ENCODE measurements at regions not wholly inside any gene's neighbourhood (a gene's known extent, or its start where the extent isn't known, plus 50 kb on each side); places are given as distances from the start of the nearest gene placed in this dataset.

DNA sequence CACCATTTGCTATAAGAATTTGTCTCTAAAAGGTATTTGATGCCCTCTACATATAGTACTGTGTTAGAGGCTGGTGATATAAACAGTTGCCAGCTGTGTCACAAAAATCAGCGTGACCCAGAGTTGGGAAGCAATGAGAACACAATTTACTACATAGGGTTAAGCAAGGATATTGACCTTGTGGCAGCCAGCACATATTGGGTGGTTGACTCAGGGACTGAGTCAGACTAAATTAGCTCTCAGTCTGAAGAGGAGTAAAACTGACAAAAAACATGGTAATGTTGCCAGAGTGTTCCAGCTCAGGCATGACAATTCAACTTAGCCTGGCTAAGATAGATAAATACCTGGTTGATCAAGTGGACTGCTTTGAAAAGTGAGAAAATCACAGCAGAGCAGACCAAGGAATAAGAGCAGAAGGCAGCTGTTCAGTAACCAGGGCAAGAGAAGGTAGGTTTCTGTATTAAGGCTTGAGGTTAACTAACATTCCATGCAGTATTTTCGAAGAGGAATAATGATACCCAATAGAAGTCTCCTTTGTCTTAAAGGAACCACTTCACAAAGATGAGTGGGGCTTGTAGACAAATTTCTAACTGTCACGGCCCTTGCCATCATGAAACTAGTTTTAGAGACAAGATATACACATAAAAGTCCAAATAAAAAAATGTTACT, 108.2 kb upstream of the ERBB4 start:
- DNase-seq, result peak; percentile 81
- Mint-ChIP-seq H3K9me3 (no peaks in the 10 kb centered on the region), H3K4me1 (ENCODE audit: low read depth) (peaks cover 24% of the 10 kb centered on the region), H3K27me3 (ENCODE audit: insufficient read depth) (peaks cover 8% of the 10 kb centered on the region; the same call in 1 of the 2 replicates), H3K27ac (no peak overlapping the region), H3K36me3 (ENCODE audit: low read depth) (no peaks in the 10 kb centered on the region), H3K4me3 (peak overlapping the region; percentile 40)
- TF ChIP-seq, protein P1, sequence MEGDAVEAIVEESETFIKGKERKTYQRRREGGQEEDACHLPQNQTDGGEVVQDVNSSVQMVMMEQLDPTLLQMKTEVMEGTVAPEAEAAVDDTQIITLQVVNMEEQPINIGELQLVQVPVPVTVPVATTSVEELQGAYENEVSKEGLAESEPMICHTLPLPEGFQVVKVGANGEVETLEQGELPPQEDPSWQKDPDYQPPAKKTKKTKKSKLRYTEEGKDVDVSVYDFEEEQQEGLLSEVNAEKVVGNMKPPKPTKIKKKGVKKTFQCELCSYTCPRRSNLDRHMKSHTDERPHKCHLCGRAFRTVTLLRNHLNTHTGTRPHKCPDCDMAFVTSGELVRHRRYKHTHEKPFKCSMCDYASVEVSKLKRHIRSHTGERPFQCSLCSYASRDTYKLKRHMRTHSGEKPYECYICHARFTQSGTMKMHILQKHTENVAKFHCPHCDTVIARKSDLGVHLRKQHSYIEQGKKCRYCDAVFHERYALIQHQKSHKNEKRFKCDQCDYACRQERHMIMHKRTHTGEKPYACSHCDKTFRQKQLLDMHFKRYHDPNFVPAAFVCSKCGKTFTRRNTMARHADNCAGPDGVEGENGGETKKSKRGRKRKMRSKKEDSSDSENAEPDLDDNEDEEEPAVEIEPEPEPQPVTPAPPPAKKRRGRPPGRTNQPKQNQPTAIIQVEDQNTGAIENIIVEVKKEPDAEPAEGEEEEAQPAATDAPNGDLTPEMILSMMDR (IDR thresholded peaks at IDR 0.05), result no peak

DNA sequence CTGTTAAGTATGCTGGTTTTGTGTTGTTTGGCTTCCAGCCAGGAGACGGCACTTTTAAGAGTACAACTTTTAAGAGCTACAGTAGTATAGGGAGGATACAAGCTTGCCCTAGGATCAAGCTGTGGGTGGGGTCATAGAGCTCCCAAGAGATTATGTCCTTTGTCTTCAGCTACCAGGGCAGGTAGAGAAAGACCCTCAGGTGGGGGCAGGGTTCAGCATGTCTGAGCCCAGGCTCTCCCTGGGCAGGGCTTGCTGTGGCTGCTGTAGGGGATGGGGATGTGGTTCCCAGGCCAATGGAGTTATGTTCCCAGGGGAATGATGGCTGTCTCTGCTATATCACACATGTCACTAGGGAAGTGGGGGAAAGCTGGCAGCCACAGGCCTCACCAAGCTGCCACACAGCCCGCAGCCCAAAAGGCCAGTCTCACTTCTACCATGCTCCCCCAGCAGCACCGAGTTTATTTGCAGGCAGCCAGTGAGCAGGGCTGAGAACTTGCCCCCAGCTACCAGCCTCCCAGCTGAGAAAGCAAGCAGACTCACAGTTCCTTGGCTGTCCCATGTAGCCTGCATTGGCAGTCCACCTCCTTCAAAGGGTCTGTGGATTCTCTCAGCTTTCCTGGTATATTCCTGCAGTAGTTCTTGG, 105.7 kb upstream of the ERBB4 start:
- no peaks in the 10 kb centered on the region for H3K9me3 Mint-ChIP-seq
- no peak overlapping the region for H3K27ac Mint-ChIP-seq
- no peaks in the 10 kb centered on the region for H3K36me3 Mint-ChIP-seq (ENCODE audit: low read depth)
- no peak overlapping the region for H3K4me3 Mint-ChIP-seq
- H3K27me3 Mint-ChIP-seq (ENCODE audit: insufficient read depth), result peaks cover 5% of the 10 kb centered on the region; the same call in 1 of the 2 replicates
- TF ChIP-seq, protein P1 (IDR thresholded peaks at IDR 0.05), result no peak
- no peak for DNase-seq
- H3K4me1 Mint-ChIP-seq (ENCODE audit: low read depth), result peaks cover 24% of the 10 kb centered on the region

DNA sequence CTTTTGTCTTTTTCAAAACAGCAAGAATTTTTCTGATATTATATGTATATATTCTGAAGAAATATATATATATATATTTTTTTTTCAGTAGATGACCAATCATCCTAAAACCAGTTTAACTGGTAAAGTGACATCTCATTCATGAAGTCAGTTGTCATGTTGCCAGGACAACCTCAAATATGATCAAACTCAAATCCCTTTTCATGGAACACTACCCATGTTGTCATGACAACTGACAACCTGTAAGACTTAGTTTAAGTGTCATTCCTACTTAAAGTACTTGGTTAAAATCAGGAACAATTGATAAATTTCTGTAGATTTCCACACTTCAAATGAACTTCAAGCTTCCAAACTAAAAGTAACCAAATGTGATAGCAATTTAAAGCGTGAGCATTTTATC, 101.8 kb upstream of the ERBB4 start:
- no peak overlapping the region for H3K4me3 Mint-ChIP-seq
- H3K27me3 Mint-ChIP-seq (ENCODE audit: insufficient read depth), result peaks cover 12% of the 10 kb centered on the region; the same call in 1 of the 2 replicates
- H3K4me1 Mint-ChIP-seq (ENCODE audit: low read depth), result peaks cover 3% of the 10 kb centered on the region; the same call in 1 of the 2 replicates
- TF ChIP-seq, protein P1 (IDR thresholded peaks at IDR 0.05), result no peak
- H3K36me3 Mint-ChIP-seq (ENCODE audit: low read depth), result no peaks in the 10 kb centered on the region
- DNase-seq, result no peak
- H3K27ac Mint-ChIP-seq, result no peak overlapping the region
- no peaks in the 10 kb centered on the region for H3K9me3 Mint-ChIP-seq

DNA sequence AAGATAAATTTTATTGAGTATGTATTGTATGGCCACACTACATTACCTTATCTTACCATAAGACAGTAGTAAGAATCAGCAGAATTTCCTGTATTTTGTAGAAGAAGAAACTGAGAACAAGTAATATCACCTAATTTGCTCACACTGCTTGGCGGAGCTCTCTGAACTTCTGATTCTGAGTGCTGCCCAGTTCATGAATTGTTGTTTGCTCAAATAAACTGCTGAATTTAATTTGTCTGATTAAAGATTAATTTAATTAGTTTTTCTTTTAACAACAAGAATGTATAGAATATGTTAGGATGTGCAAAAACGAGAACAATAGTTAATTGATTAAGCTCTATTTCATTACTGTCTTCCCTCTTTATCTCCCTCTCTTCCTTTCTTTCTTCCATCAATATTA, 100.1 kb upstream of the ERBB4 start:
- Mint-ChIP-seq H3K4me1 (ENCODE audit: low read depth) (no peaks in the 10 kb centered on the region), H3K9me3 (no peaks in the 10 kb centered on the region), H3K36me3 (ENCODE audit: low read depth) (no peaks in the 10 kb centered on the region), H3K27ac (no peak overlapping the region), H3K27me3 (ENCODE audit: insufficient read depth) (peaks cover 10% of the 10 kb centered on the region; the same call in 1 of the 2 replicates), H3K4me3 (no peak overlapping the region)
- TF ChIP-seq, protein P1 (IDR thresholded peaks at IDR 0.05), result no peak
- no peak for DNase-seq

DNA sequence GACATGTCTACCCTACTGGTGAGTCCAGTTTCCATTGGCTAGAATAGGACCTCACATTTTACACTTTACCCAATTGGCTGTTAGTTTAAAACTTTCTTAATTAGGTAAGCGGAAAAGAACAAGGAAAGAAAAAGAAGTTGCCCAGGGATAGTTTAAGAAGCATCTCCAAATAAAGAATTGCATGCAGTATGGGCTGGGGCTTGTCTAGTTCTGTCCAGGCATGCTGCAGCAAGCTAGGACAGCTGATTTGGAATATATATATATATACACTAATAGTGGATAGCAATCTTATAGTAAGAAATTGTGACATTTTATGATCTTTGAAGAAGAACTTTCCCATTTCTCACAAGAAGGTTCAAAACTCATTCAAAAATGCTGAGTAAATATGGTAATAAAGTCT, 90.0 kb upstream of the ERBB4 start:
- H3K27me3 Mint-ChIP-seq (ENCODE audit: insufficient read depth), result no peaks in the 10 kb centered on the region; the same call in 1 of the 2 replicates
- no peak overlapping the region for H3K27ac Mint-ChIP-seq
- DNase-seq, result no peak
- no peak overlapping the region for H3K4me3 Mint-ChIP-seq
- H3K9me3 Mint-ChIP-seq, result no peaks in the 10 kb centered on the region
- no peaks in the 10 kb centered on the region for H3K36me3 Mint-ChIP-seq (ENCODE audit: low read depth)
- TF ChIP-seq, protein P1 (IDR thresholded peaks at IDR 0.05), result no peak
- peaks cover 6% of the 10 kb centered on the region; the same call in 1 of the 2 replicates for H3K4me1 Mint-ChIP-seq (ENCODE audit: low read depth)

All from HFFc6 (cell line).